WTC11 (cell line): ENCODE measurements at regions not wholly inside any gene's neighbourhood (a gene's known extent, or its start where the extent isn't known, plus 50 kb on each side); places are given as distances from the start of the nearest gene placed in this dataset.

ENCODE experiments used
- CTCF ChIP-seq: fragments of 200-600 bp; IDR thresholded peaks from 2 replicates; pipeline ENCODE4 v1.8.0; 2022; ENCODE audit warnings: antibody characterized with exemption
- E2F1 ChIP-seq: sonication (generic); formaldehyde crosslinking; IDR thresholded peaks from 2 replicates; pipeline ENCODE4 v1.8.0; 2022; ENCODE audit warnings: mild to moderate bottlenecking, missing genetic modification reagents
- ETV6 ChIP-seq: sonication (generic); formaldehyde crosslinking; IDR thresholded peaks from 2 replicates; pipeline ENCODE4 v1.8.1; 2022; ENCODE audit warnings: mild to moderate bottlenecking, missing genetic modification reagents
- JUN ChIP-seq: sonication (generic); formaldehyde crosslinking; IDR thresholded peaks from 2 replicates; pipeline ENCODE4 v1.8.0; 2023; ENCODE audit warnings: mild to moderate bottlenecking, missing genetic modification reagents
- NR3C1 ChIP-seq: sonication (generic); formaldehyde crosslinking; conservative IDR thresholded peaks from 2 replicates; pipeline ENCODE4 v1.8.1; 2023; ENCODE audit warnings: low read depth, mild to moderate bottlenecking, missing genetic modification reagents
- SMAD4 ChIP-seq: sonication (generic); formaldehyde crosslinking; IDR thresholded peaks from 2 replicates; pipeline ENCODE4 v1.8.0; 2022; ENCODE audit warnings: mild to moderate bottlenecking, missing genetic modification reagents

GRCh38 chr5:135739383-135739981, 95.0 kb upstream of the SLC25A48 start:
- TF ChIP-seq CTCF: no peak
- TF ChIP-seq NR3C1 (CRISPR knock-in tag): no peak
- no peak for TF ChIP-seq ETV6 (CRISPR knock-in tag)
- no peak for TF ChIP-seq SMAD4
- TF ChIP-seq JUN (CRISPR knock-in tag): no peak
- TF ChIP-seq E2F1 (CRISPR knock-in tag): no peak
